Stomach (tissue), 8 donors: ENCODE measurements at regions not wholly inside any gene's neighbourhood (a gene's known extent, or its start where the extent isn't known, plus 50 kb on each side); places are given as distances from the start of the nearest gene placed in this dataset.

Source experiments
- DNase-seq, 2 donors: peaks; one replicate each; pipeline versions ENCODE4 v3.0.0 to v3.0.0-alpha.2; 2013 to 2019
- H3K27ac ChIP-seq, 5 donors: fragments of 200-600 bp in 4 of 5; sonication (generic) in 4 of 5; one replicate each; pipeline ENCODE4 v1.5.1; 2013 to 2019; ENCODE audit warnings: mild to moderate bottlenecking in 1 of 5, moderate library complexity in 1 of 5
- H3K27me3 ChIP-seq, 3 donors: fragments of 200-600 bp; sonication (generic); one replicate each; pipeline ENCODE4 v1.5.1; 2017 to 2019; ENCODE audit warnings: mixed run types in 1 of 3
- H3K36me3 ChIP-seq, 4 donors: fragments of 200-600 bp; sonication (generic); 1 replicate in 3 of 4; 2 replicates in 1 of 4; pipeline ENCODE4 v1.5.1; 2016 to 2019
- H3K4me1 ChIP-seq, 4 donors: fragments of 200-600 bp; sonication (generic); one replicate each; pipeline ENCODE4 v1.5.1; 2016 to 2019
- H3K4me3 ChIP-seq, 4 donors: fragments of 200-600 bp; sonication (generic) in 3 of 4; one replicate each; pipeline ENCODE4 v1.5.1; 2016 to 2019; ENCODE audit warnings: mild to moderate bottlenecking in 1 of 4
- H3K9me3 ChIP-seq, 4 donors: fragments of 200-600 bp; sonication (generic); one replicate each; pipeline ENCODE4 v1.5.1; 2016 to 2019
- EP300 ChIP-seq: sonication (generic); formaldehyde crosslinking; IDR thresholded peaks from one replicate; pipeline ENCODE4 v1.6.1; 2017; ENCODE audit warnings: antibody characterized with exemption
- POLR2A ChIP-seq, 4 donors: fragments of 450-650 bp; IDR thresholded peaks; one replicate each; pipeline ENCODE4 v1.6.1; 2016; ENCODE audit warnings: antibody characterized with exemption in 4 of 4, control low read depth in 2 of 4, mild to moderate bottlenecking in 1 of 4, moderate library complexity in 1 of 4
- POLR2AphosphoS5 ChIP-seq, 3 donors: sonication (generic); formaldehyde crosslinking; IDR thresholded peaks; one replicate each; pipeline ENCODE4 v1.6.1; 2016; ENCODE audit warnings: antibody characterized with exemption in 3 of 3
- WGBS, 5 donors: extraction: QIAGEN DNeasy Blood & Tissue Kit in 3 of 5; methylation state at CpG; one replicate each; pipeline versions ENCODE4 v1.1.5 to v1.1.7; 2013 to 2018; 5-methylcytosine and 5-hydroxymethylcytosine counted together
- intact Hi-C: fragments of 100-400 bp; cut with DNase I; formaldehyde crosslinking; loops from one replicate; pipeline ENCODE4 v1.15.1; 2023; ENCODE audit warnings: low total_unique reads
- TF ChIP-seq, protein P1 (sequence below), 7 experiments: fragments of 450-650 bp in 4 of 7; fragments of 200-600 bp in 3 of 7; sonication (generic) in 3 of 7; IDR thresholded peaks; one replicate each; pipeline ENCODE4 v1.5.1; 2016 to 2019; ENCODE audit warnings: antibody characterized with exemption in 7 of 7, control low read depth in 2 of 7, mild to moderate bottlenecking in 1 of 7
- donor health status: healthy with polysubstance abuse.
- donor health status: Bipolar disorder and iron deficiency.
- donor health status: healthy.

DNA sequence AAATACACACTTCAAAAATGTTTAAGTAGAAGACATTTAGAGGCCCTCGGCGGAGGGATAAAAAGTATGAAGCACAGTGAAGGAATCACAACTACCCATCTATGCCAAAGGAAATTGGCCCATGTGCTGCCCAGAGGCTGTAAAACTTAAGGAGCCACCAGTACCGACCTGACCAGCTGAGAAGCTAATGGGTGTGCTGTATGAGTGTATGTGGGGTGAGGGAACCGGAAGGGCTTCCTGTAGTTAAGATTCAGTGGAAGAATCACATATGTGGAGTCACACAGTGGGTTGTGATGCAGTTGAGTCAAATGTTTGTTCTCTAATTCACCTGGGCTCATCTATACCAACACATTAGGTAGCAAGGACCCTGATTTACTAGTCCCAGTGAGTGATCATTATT lies 516.0 kb upstream of the IL12A start:
- Histone ChIP-seq H3K27ac (no peak overlapping the region), H3K27me3 (no peaks in the 10 kb centered on the region), H3K36me3 (no peaks in the 10 kb centered on the region), H3K4me1 (no peaks in the 10 kb centered on the region), H3K4me3 (no peak overlapping the region), H3K9me3 (no peaks in the 10 kb centered on the region)
- DNase-seq, result no peak
- intact Hi-C loops, result no loop called here
- TF ChIP-seq POLR2A (IDR thresholded peaks at IDR 0.05), result no peak
- no peak for TF ChIP-seq POLR2AphosphoS5 (IDR thresholded peaks at IDR 0.05)
- TF ChIP-seq EP300, result no peak
- TF ChIP-seq, protein P1, sequence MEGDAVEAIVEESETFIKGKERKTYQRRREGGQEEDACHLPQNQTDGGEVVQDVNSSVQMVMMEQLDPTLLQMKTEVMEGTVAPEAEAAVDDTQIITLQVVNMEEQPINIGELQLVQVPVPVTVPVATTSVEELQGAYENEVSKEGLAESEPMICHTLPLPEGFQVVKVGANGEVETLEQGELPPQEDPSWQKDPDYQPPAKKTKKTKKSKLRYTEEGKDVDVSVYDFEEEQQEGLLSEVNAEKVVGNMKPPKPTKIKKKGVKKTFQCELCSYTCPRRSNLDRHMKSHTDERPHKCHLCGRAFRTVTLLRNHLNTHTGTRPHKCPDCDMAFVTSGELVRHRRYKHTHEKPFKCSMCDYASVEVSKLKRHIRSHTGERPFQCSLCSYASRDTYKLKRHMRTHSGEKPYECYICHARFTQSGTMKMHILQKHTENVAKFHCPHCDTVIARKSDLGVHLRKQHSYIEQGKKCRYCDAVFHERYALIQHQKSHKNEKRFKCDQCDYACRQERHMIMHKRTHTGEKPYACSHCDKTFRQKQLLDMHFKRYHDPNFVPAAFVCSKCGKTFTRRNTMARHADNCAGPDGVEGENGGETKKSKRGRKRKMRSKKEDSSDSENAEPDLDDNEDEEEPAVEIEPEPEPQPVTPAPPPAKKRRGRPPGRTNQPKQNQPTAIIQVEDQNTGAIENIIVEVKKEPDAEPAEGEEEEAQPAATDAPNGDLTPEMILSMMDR (IDR thresholded peaks at IDR 0.05), result no peak
- WGBS, 5 donors, result 63 to 69% (median 66%) methylated on average over 4 of the region's 4 CpGs

DNA sequence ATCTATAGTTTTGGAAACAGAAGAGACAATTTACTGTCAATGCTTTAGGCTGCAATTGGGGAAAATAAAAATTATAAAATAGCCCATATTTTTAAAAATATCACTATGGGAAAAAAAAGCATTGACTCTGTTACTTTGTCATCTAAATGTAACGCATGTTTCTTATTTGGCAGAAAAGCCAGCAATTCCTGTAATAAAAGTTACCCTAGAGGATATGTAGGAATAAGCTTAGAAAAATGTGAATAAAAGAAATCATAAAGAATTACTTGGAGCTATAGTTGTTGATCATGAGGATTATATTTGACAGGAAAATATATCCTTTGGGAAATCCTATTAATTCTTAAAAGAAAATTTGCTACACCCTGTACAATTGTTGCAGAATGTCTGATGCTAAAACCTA lies 515.4 kb upstream of the IL12A start:
- Histone ChIP-seq H3K27ac (no peak overlapping the region), H3K4me1 (no peaks in the 10 kb centered on the region), H3K9me3 (peaks cover 0 to 4% (median 0%) of the 10 kb centered on the region in 4 donors), H3K27me3 (no peaks in the 10 kb centered on the region), H3K36me3 (no peaks in the 10 kb centered on the region), H3K4me3 (no peak overlapping the region)
- intact Hi-C loops, result no loop called here
- no peak for DNase-seq
- TF ChIP-seq POLR2AphosphoS5 (IDR thresholded peaks at IDR 0.05) (no peak), POLR2A (IDR thresholded peaks at IDR 0.05) (no peak)
- TF ChIP-seq, protein P1 (IDR thresholded peaks at IDR 0.05), result no peak
- 85 to 91% (median 86%) methylated on average over 1 of the region's 1 CpG for WGBS, 5 donors

DNA sequence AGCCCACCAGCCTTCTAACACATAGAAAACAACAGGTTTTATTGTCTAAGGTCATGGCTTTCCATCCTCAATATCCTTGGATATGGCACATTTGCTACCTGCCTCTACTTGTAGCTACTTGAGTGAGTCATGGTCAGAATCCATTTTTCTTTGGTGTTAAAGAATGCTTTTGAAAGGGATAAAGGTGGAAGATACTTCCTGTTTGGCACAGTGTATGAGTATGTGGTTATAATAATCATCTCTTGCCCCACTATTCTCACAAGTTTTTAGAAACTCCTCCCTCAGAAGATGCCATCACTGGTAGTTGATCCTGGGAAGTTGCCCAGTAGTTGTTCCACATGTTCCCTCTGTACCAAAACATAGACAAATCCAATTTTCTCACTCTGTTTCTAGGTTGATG lies 508.6 kb upstream of the IL12A start:
- no peak for TF ChIP-seq POLR2A (IDR thresholded peaks at IDR 0.05)
- no peak for TF ChIP-seq EP300
- TF ChIP-seq, protein P1 (IDR thresholded peaks at IDR 0.05), result no peak
- TF ChIP-seq POLR2AphosphoS5 (IDR thresholded peaks at IDR 0.05), result no peak
- Histone ChIP-seq H3K36me3 (no peaks in the 10 kb centered on the region), H3K27me3 (no peaks in the 10 kb centered on the region), H3K4me3 (no peak overlapping the region), H3K27ac (no peak overlapping the region), H3K4me1 (no peaks in the 10 kb centered on the region), H3K9me3 (peaks cover 0 to 12% (median 3%) of the 10 kb centered on the region in 4 donors)
- no peak for DNase-seq
- intact Hi-C loops, result no loop called here

DNA sequence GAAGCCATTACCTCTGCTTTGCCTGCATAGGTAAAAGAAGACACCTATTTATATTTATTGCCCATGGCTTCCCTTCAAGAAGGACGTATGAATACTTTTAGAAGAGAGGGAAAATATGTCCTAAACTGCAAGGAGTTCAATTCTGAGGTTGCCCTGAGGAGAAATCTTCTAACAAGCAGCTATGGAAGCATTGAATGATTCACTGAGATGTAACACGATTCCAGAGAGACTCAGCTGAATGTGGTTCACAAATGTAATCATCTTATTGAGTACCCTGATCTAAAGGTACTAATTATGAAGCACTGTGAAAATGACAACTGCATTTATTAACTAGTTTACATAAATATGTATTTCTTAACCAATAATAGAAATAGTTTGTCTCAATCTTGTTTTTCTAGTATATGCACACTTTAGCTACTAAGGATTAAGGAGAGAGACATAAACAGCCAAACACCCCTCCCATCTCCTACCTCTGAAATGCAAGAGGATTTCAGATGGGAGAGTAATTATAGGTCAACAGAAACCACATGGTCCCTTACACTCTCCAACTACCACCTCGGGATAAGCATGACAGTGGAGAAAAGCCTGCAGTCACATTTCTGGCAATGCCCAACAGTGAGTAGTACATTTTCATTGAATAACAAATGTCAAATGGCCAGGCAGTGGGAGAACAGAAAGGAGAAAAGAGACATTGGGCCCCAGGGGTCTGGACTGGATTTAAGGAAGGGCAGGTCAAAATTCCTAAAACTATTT lies 506.2 kb upstream of the IL12A start:
- intact Hi-C loops, result no loop called here

More for the DNA sequence above, 506.2 kb upstream of the IL12A start:
- TF ChIP-seq, protein P1 (IDR thresholded peaks at IDR 0.05), result no peak
- no peak for TF ChIP-seq EP300
- no peak for TF ChIP-seq POLR2AphosphoS5 (IDR thresholded peaks at IDR 0.05)
- TF ChIP-seq POLR2A (IDR thresholded peaks at IDR 0.05), result no peak
- 31 to 38% (median 34%) methylated on average over 3 of the region's 3 CpGs for WGBS, 5 donors
- no peak for DNase-seq
- Histone ChIP-seq H3K36me3 (no peaks in the 10 kb centered on the region), H3K27me3 (no peaks in the 10 kb centered on the region), H3K4me1 (no peaks in the 10 kb centered on the region), H3K4me3 (no peak overlapping the region), H3K9me3 (peaks cover 0 to 26% (median 12%) of the 10 kb centered on the region in 4 donors), H3K27ac (no peak overlapping the region)
